Sigmoid colon (tissue), 6 donors: ENCODE measurements at regions not wholly inside any gene's neighbourhood (a gene's known extent, or its start where the extent isn't known, plus 50 kb on each side); places are given as distances from the start of the nearest gene placed in this dataset.

Experiments
- DNase-seq: peaks from one replicate; pipeline ENCODE4 v3.0.0-alpha.2; 2019
- H3K27ac ChIP-seq, 4 donors: fragments of 200-600 bp; sonication (generic); one replicate each; pipeline ENCODE4 v1.5.1; 2016 to 2019; ENCODE audit warnings: mild to moderate bottlenecking in 1 of 4
- H3K27me3 ChIP-seq, 3 donors: fragments of 200-600 bp; sonication (generic); one replicate each; pipeline ENCODE4 v1.5.1; 2019; ENCODE audit warnings: mild to moderate bottlenecking in 1 of 3
- H3K36me3 ChIP-seq, 4 donors: fragments of 200-600 bp; sonication (generic); one replicate each; pipeline ENCODE4 v1.5.1; 2016 to 2019
- H3K4me1 ChIP-seq, 4 donors: fragments of 200-600 bp; sonication (generic); one replicate each; pipeline ENCODE4 v1.5.1; 2017 to 2019
- H3K4me3 ChIP-seq, 4 donors: fragments of 200-600 bp; sonication (generic); one replicate each; pipeline ENCODE4 v1.5.1; 2017 to 2019; ENCODE audit warnings: mild to moderate bottlenecking in 2 of 4, moderate library complexity in 1 of 4
- H3K9me3 ChIP-seq, 4 donors: fragments of 200-600 bp in 3 of 4; sonication (generic) in 3 of 4; one replicate each; pipeline versions ENCODE4 v1.5.1 to v1.6.1; 2013 to 2019
- CTCF ChIP-seq, 4 experiments: fragments of 450-650 bp in 3 of 4; fragments of 200-600 bp in 1 of 4; IDR thresholded peaks; one replicate each; pipeline ENCODE4 v1.5.1; 2016 to 2019; ENCODE audit warnings: antibody characterized with exemption in 4 of 4, mild to moderate bottlenecking in 3 of 4, moderate library complexity in 2 of 4
- EP300 ChIP-seq, 4 donors: sonication (generic); formaldehyde crosslinking; IDR thresholded peaks; one replicate each; pipeline ENCODE4 v1.6.1; 2017; ENCODE audit warnings: antibody characterized with exemption in 4 of 4
- POLR2A ChIP-seq, 2 donors: fragments of 450-650 bp; IDR thresholded peaks; one replicate each; pipeline ENCODE4 v1.6.1; 2016; ENCODE audit warnings: antibody characterized with exemption in 2 of 2, mild to moderate bottlenecking in 2 of 2, moderate library complexity in 2 of 2
- POLR2AphosphoS5 ChIP-seq, 4 donors: sonication (generic); formaldehyde crosslinking; IDR thresholded peaks; one replicate each; pipeline ENCODE4 v1.6.1; 2017; ENCODE audit warnings: antibody characterized with exemption in 4 of 4
- WGBS, 2 donors: extraction: QIAGEN DNeasy Blood & Tissue Kit; methylation state at CpG; one replicate each; pipeline ENCODE4 v1.1.7; 2013; 5-methylcytosine and 5-hydroxymethylcytosine counted together
- intact Hi-C: fragments of 100-400 bp; cut with DNase I; formaldehyde crosslinking; loops from one replicate; pipeline ENCODE4 v1.15.1; 2023
- donor health status: healthy with polysubstance abuse.
- donor health status: healthy.

- DNase-seq = no peak
- no peaks in the 10 kb centered on the region for H3K27me3 ChIP-seq
- TF ChIP-seq CTCF (IDR thresholded peaks at IDR 0.05) (no peak), EP300 (IDR thresholded peaks at IDR 0.05) (no peak), POLR2A (IDR thresholded peaks at IDR 0.05) (no peak), POLR2AphosphoS5 (IDR thresholded peaks at IDR 0.05) (no peak)
- intact Hi-C loops = no loop called here
- H3K27ac ChIP-seq = no peak overlapping the region
- no peaks in the 10 kb centered on the region for H3K4me1 ChIP-seq
- no peak overlapping the region for H3K4me3 ChIP-seq
- no peaks in the 10 kb centered on the region for H3K36me3 ChIP-seq
- H3K9me3 ChIP-seq = no peaks in the 10 kb centered on the region
Observed at GRCh38 chr16:51907680-51908079, 639.3 kb downstream of the TOX3 start.

DNA sequence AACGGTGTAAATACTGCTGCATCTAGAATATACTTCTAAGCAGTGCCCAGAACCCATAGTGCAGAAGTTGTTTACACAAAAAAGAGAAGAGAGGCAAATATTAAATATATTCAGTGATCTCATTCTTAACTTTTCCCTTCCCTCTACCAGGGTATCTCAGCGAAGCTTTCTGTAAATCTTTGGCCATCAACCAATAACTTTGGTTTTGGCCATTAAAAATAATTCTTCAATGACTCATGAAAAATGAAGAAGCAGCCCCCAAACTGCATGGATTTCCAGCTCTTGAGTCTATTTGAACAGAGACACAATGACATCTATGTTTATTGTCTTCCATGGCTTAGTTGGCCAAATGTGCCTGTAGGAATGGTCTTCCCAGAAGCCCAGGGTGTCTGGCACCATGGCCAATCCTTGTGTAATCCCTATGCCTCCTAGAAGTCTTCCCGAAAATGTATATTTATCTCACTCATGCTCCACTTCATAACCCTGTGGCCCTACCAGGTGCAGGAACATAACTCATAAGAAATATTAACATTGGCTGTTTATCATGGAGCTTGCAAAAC is 646.6 kb downstream of the TOX3 start:
- no peak for DNase-seq
- H3K4me1 ChIP-seq = no peaks in the 10 kb centered on the region
- intact Hi-C loops = no loop called here
- no peaks in the 10 kb centered on the region for H3K27me3 ChIP-seq
- TF ChIP-seq POLR2A (IDR thresholded peaks at IDR 0.05) (no peak), CTCF (IDR thresholded peaks at IDR 0.05) (no peak), POLR2AphosphoS5 (IDR thresholded peaks at IDR 0.05) (no peak), EP300 (IDR thresholded peaks at IDR 0.05) (no peak)
- H3K9me3 ChIP-seq = no peaks in the 10 kb centered on the region
- H3K27ac ChIP-seq = no peak overlapping the region
- 70 to 77% methylated on average over 3 of the region's 3 CpGs for WGBS, 2 donors
- no peaks in the 10 kb centered on the region for H3K36me3 ChIP-seq
- H3K4me3 ChIP-seq = no peak overlapping the region

GRCh38 chr16:51898872-51899271 is 648.1 kb downstream of the TOX3 start:
- Histone ChIP-seq H3K9me3 (no peaks in the 10 kb centered on the region), H3K4me1 (no peaks in the 10 kb centered on the region), H3K27me3 (no peaks in the 10 kb centered on the region), H3K36me3 (no peaks in the 10 kb centered on the region), H3K27ac (no peak overlapping the region), H3K4me3 (no peak overlapping the region)
- DNase-seq = no peak
- TF ChIP-seq CTCF (IDR thresholded peaks at IDR 0.05) (no peak), POLR2A (IDR thresholded peaks at IDR 0.05) (no peak), POLR2AphosphoS5 (IDR thresholded peaks at IDR 0.05) (no peak), EP300 (IDR thresholded peaks at IDR 0.05) (no peak)
- intact Hi-C loops = no loop called here

- TF ChIP-seq POLR2AphosphoS5 (IDR thresholded peaks at IDR 0.05) = no peak
- no peak for TF ChIP-seq POLR2A (IDR thresholded peaks at IDR 0.05)
- no peak for TF ChIP-seq CTCF (IDR thresholded peaks at IDR 0.05)
- TF ChIP-seq EP300 (IDR thresholded peaks at IDR 0.05) = no peak
- intact Hi-C loops = no loop called here
- Histone ChIP-seq H3K27me3 (no peaks in the 10 kb centered on the region), H3K27ac (no peak overlapping the region), H3K4me3 (no peak overlapping the region), H3K9me3 (no peaks in the 10 kb centered on the region), H3K36me3 (no peaks in the 10 kb centered on the region), H3K4me1 (no peaks in the 10 kb centered on the region)
- no peak for DNase-seq
- 91 to 93% methylated on average over 2 of the region's 2 CpGs for WGBS, 2 donors
Observed at GRCh38 chr16:51896013-51896412, 650.9 kb downstream of the TOX3 start.

GRCh38 chr16:51892293-51893007 is 654.5 kb downstream of the TOX3 start:
- H3K27ac ChIP-seq = no peak overlapping the region
- H3K36me3 ChIP-seq = no peaks in the 10 kb centered on the region
- H3K4me1 ChIP-seq = no peaks in the 10 kb centered on the region
- H3K9me3 ChIP-seq = no peaks in the 10 kb centered on the region
- H3K27me3 ChIP-seq = no peaks in the 10 kb centered on the region
- no peak for TF ChIP-seq CTCF (IDR thresholded peaks at IDR 0.05)
- TF ChIP-seq POLR2AphosphoS5 (IDR thresholded peaks at IDR 0.05) = no peak
- TF ChIP-seq POLR2A (IDR thresholded peaks at IDR 0.05) = no peak
- TF ChIP-seq EP300 (IDR thresholded peaks at IDR 0.05) = no peak
- intact Hi-C loops = no loop called here
- whole genome bisulfite sequencing, 2 donors = 75 to 87% methylated on average over 11 of the region's 11 CpGs
- no peak for DNase-seq
- no peak overlapping the region for H3K4me3 ChIP-seq
